H1 (cell line): ENCODE measurements at regions not wholly inside any gene's neighbourhood (a gene's known extent, or its start where the extent isn't known, plus 50 kb on each side); places are given as distances from the start of the nearest gene placed in this dataset.

ENCODE experiments used
- CTCF ChIA-PET: fragments of 300-600 bp; sonication (Branson Sonifier 250); formaldehyde crosslinking; loops from one replicate; lab custom pipeline; 2021; ENCODE audit not compliant: partially characterized antibody; lab: Charles Lee
- POLR2A ChIA-PET: fragments of 300-600 bp; sonication (Branson Sonifier 250); formaldehyde crosslinking; loops from one replicate; lab custom pipeline; 2021; ENCODE audit warnings: inconsistent platforms; ENCODE audit not compliant: partially characterized antibody; lab: Charles Lee
- DNase-seq, 2 experiments: peaks; one replicate each; pipeline versions ENCODE4 v3.0.0 to v3.0.0-alpha.2; 2010 to 2022; ENCODE audit warnings: low spot score in 2 of 2, low read depth in 1 of 2, mixed read lengths in 1 of 2
- FAIRE-seq: peaks from 2 replicates; lab custom pipeline; 2011; peaks lifted over from hg19 to GRCh38; lab: Jason Lieb, UNC
- H2AFZ ChIP-seq: 2 replicates; pipeline ENCODE4 v1.8.1; 2012; ENCODE audit warnings: low read length, inconsistent platforms
- H2AK5ac ChIP-seq: 2 replicates; pipeline ENCODE4 v1.6.1; 2013; ENCODE audit warnings: low read depth, low read length
- H2BK120ac ChIP-seq: replicated peaks from 2 replicates; pipeline ENCODE3; 2013; ENCODE audit warnings: low read depth, low read length, inconsistent platforms
- H2BK12ac ChIP-seq: 2 replicates; pipeline ENCODE4 v1.6.1; 2013; ENCODE audit warnings: low read depth, low read length
- H2BK15ac ChIP-seq: 2 replicates; pipeline ENCODE4 v1.6.1; 2013; ENCODE audit warnings: low read length
- H2BK20ac ChIP-seq: 2 replicates; pipeline ENCODE4 v1.6.1; 2013; ENCODE audit warnings: low read length
- H2BK5ac ChIP-seq: 2 replicates; pipeline ENCODE4 v1.6.1; 2013; ENCODE audit warnings: low read depth, low read length
- H3K14ac ChIP-seq: 2 replicates; pipeline ENCODE4 v1.6.1; 2013; ENCODE audit warnings: inconsistent platforms; ENCODE audit not compliant: insufficient read length
- H3K18ac ChIP-seq: 2 replicates; pipeline ENCODE4 v1.6.1; 2013; ENCODE audit warnings: low read length; ENCODE audit errors: extremely low read depth
- H3K23ac ChIP-seq: 2 replicates; pipeline ENCODE4 v1.6.1; 2013; ENCODE audit warnings: inconsistent platforms; ENCODE audit not compliant: insufficient read length
- H3K23me2 ChIP-seq: 2 replicates; pipeline ENCODE4 v1.6.1; 2013; ENCODE audit warnings: low read depth, low read length
- H3K27ac ChIP-seq: 2 replicates; pipeline ENCODE4 v1.6.1; 2011; ENCODE audit warnings: low read depth, low read length, inconsistent platforms
- H3K27me3 ChIP-seq, 4 experiments: replicated peaks in 1 of 4; 1 replicate in 1 of 4; 2 replicates in 3 of 4; pipeline versions ENCODE4 v1.6.1 to v1.8.1; 2011 to 2013; ENCODE audit warnings: low read length in 3 of 4, mild to moderate bottlenecking in 3 of 4, inconsistent platforms in 2 of 4, mixed read lengths in 2 of 4, moderate library complexity in 1 of 4; ENCODE audit not compliant: control insufficient read depth in 3 of 4, insufficient read depth in 3 of 4; ENCODE audit errors: extremely low read depth in 1 of 4
- H3K36me3 ChIP-seq, 4 experiments: 2 replicates each; pipeline versions ENCODE4 v1.6.1 to v1.8.1; 2011 to 2013; ENCODE audit warnings: mild to moderate bottlenecking in 4 of 4, low read length in 3 of 4, moderate library complexity in 2 of 4, control low read depth in 1 of 4, inconsistent platforms in 1 of 4; ENCODE audit not compliant: insufficient read depth in 4 of 4, control insufficient read depth in 2 of 4
- H3K4ac ChIP-seq: replicated peaks from 2 replicates; pipeline ENCODE3; 2013; ENCODE audit warnings: low read length, low read depth, mixed read lengths, inconsistent platforms; ENCODE audit not compliant: insufficient read length
- H3K4me1 ChIP-seq, 4 experiments: replicated peaks in 1 of 4; 1 replicate in 1 of 4; 2 replicates in 3 of 4; pipeline versions ENCODE4 v1.6.1 to v1.8.1; 2011 to 2013; ENCODE audit warnings: low read length in 3 of 4, inconsistent platforms in 2 of 4, mixed read lengths in 1 of 4; ENCODE audit not compliant: insufficient read depth in 4 of 4, control insufficient read depth in 3 of 4
- H3K4me2 ChIP-seq, 2 experiments: 2 replicates each; pipeline versions ENCODE4 v1.6.1 to v1.8.1; 2011 to 2013; ENCODE audit warnings: low read depth in 2 of 2, low read length in 2 of 2, control low read depth in 1 of 2, inconsistent platforms in 1 of 2, mild to moderate bottlenecking in 1 of 2; ENCODE audit not compliant: insufficient read depth in 1 of 2
- H3K4me3 ChIP-seq, 4 experiments: fragments of 200-600, 300-600 bp in 1 of 4; sonication (generic), shearing (Covaris generic), sonication (Bioruptor Twin) in 1 of 4; 2 replicates each; pipeline versions ENCODE4 v1.5.1 to v1.8.1; 2011 to 2016; ENCODE audit warnings: low read length in 4 of 4, low read depth in 3 of 4, control low read depth in 2 of 4, inconsistent platforms in 2 of 4, mild to moderate bottlenecking in 2 of 4, mixed read lengths in 1 of 4, moderate library complexity in 1 of 4; ENCODE audit not compliant: insufficient read depth in 2 of 4; ENCODE audit errors: extremely low read depth in 1 of 4
- H3K56ac ChIP-seq: replicated peaks from 2 replicates; pipeline ENCODE3; 2013; ENCODE audit warnings: low read depth, mild to moderate bottlenecking, mixed read lengths, low read length, inconsistent platforms; ENCODE audit not compliant: insufficient read length
- H3K79me1 ChIP-seq: 2 replicates; pipeline ENCODE4 v1.6.1; 2013; ENCODE audit warnings: low read depth, low read length, control low read depth
- H3K79me2 ChIP-seq, 2 experiments: 2 replicates each; pipeline versions ENCODE4 v1.6.1 to v1.8.1; 2012 to 2013; ENCODE audit warnings: low read length in 2 of 2, mild to moderate bottlenecking in 2 of 2, inconsistent platforms in 1 of 2; ENCODE audit not compliant: insufficient read depth in 2 of 2, control insufficient read depth in 1 of 2
- H3K9ac ChIP-seq, 4 experiments: replicated peaks in 1 of 4; 1 replicate in 1 of 4; 2 replicates in 3 of 4; pipeline versions ENCODE4 v1.6.1 to v1.8.1; 2011 to 2013; ENCODE audit warnings: low read depth in 3 of 4, low read length in 3 of 4, control low read depth in 2 of 4, mild to moderate bottlenecking in 2 of 4, moderate library complexity in 2 of 4, inconsistent platforms in 1 of 4; ENCODE audit errors: extremely low read depth in 1 of 4
- H3K9me3 ChIP-seq, 2 experiments: 2 replicates each; pipeline versions ENCODE4 v1.6.1 to v1.8.1; 2012 to 2013; ENCODE audit warnings: mild to moderate bottlenecking in 2 of 2, moderate library complexity in 2 of 2, control low read depth in 1 of 2, inconsistent platforms in 1 of 2, low read depth in 1 of 2, low read length in 1 of 2, mixed read lengths in 1 of 2; ENCODE audit not compliant: insufficient read depth in 2 of 2
- H4K20me1 ChIP-seq, 2 experiments: replicated peaks in 1 of 2; 2 replicates each; pipeline versions ENCODE3 to v1.8.1; 2011 to 2013; ENCODE audit warnings: inconsistent platforms in 2 of 2, low read length in 2 of 2, mild to moderate bottlenecking in 1 of 2; ENCODE audit not compliant: insufficient read depth in 2 of 2, control insufficient read depth in 1 of 2
- H4K5ac ChIP-seq: 2 replicates; pipeline ENCODE4 v1.6.1; 2013; ENCODE audit warnings: low read length, low read depth, mixed read lengths, inconsistent platforms; ENCODE audit not compliant: insufficient read length
- H4K8ac ChIP-seq: 2 replicates; pipeline ENCODE4 v1.8.0; 2013; ENCODE audit warnings: mild to moderate bottlenecking, moderate library complexity, low read length, inconsistent platforms; ENCODE audit not compliant: insufficient read depth; ENCODE audit errors: extremely low read depth
- H4K91ac ChIP-seq: replicated peaks from 2 replicates; pipeline ENCODE3; 2013; ENCODE audit warnings: low read length, mixed read lengths, inconsistent platforms; ENCODE audit not compliant: insufficient read length
- BRCA1 ChIP-seq: IDR thresholded peaks from 2 replicates; pipeline ENCODE4 v1.6.1; 2012; ENCODE audit warnings: low read depth, low read length, improper control_type of control experiment
- JUN ChIP-seq: IDR thresholded peaks from 2 replicates; pipeline ENCODE4 v1.6.1; 2011; ENCODE audit warnings: low read depth, mild to moderate bottlenecking, improper control_type of control experiment, low read length
- POLR2AphosphoS5 ChIP-seq: IDR thresholded peaks from 2 replicates; pipeline ENCODE4 v1.6.1; 2011; ENCODE audit warnings: low read depth, low read length
- POU5F1 ChIP-seq: IDR thresholded peaks from 2 replicates; pipeline ENCODE4 v1.6.1; 2011; ENCODE audit warnings: low read depth, mild to moderate bottlenecking, low read length, moderate library complexity
- SIN3A ChIP-seq, 2 experiments: IDR thresholded peaks in 1 of 2; conservative IDR thresholded peaks in 1 of 2; 2 replicates each; pipeline ENCODE4 v1.6.1; 2011 to 2012; ENCODE audit warnings: low read length in 2 of 2, improper control_type of control experiment in 1 of 2, low read depth in 1 of 2, mild to moderate bottlenecking in 1 of 2
- USF2 ChIP-seq: IDR thresholded peaks from 2 replicates; pipeline ENCODE4 v1.6.1; 2011; ENCODE audit warnings: low read length, improper control_type of control experiment
- YY1 ChIP-seq: IDR thresholded peaks from 2 replicates; pipeline ENCODE4 v1.6.1; 2011; ENCODE audit warnings: low read depth, mild to moderate bottlenecking, low read length
- WGBS, 2 experiments: shearing (Covaris generic) in 1 of 2; methylation state at CpG; one replicate each; pipeline versions ENCODE4 v1.1.6 to v1.1.7; 2013 to 2015; ENCODE audit warnings: low lambda C conversion rate in 2 of 2, mixed read lengths in 2 of 2, inconsistent platforms in 1 of 2, low coverage in 1 of 2, missing lambda C conversion rate in 1 of 2; ENCODE audit not compliant: insufficient replicate concordance in 2 of 2, insufficient coverage in 1 of 2, insufficient read length in 1 of 2; ENCODE audit errors: extremely low coverage in 1 of 2, missing lambda C conversion rate in 1 of 2; 5-methylcytosine and 5-hydroxymethylcytosine counted together

GRCh38 chr6:11429577-11429976 is 108.0 kb upstream of the TMEM170B start:
- no peaks in the 10 kb centered on the region for H3K79me2 ChIP-seq
- H4K5ac ChIP-seq: no peak overlapping the region
- H3K27me3 ChIP-seq: no peaks in the 10 kb centered on the region
- no peak overlapping the region for H3K23ac ChIP-seq
- no peak overlapping the region for H3K4me2 ChIP-seq
- no peak overlapping the region for H3K9ac ChIP-seq
- no peak overlapping the region for H3K14ac ChIP-seq
- no peak overlapping the region for H2BK120ac ChIP-seq
- DNase-seq: no peak
- H4K91ac ChIP-seq: no peak overlapping the region
- FAIRE-seq: no peak
- H3K27ac ChIP-seq: no peak overlapping the region
- H3K18ac ChIP-seq: no peak overlapping the region
- no peak overlapping the region for H2AK5ac ChIP-seq
- peaks cover 0 to 5% of the 10 kb centered on the region in 2 experiments for H4K20me1 ChIP-seq
- 69% methylated on average over 2 of the region's 2 CpGs; no CpG with 5 or more reads in 1 of the 2 experiments for WGBS, 2 experiments
- H2BK20ac ChIP-seq: no peak overlapping the region
- H3K9me3 ChIP-seq: no peaks in the 10 kb centered on the region
- no peak overlapping the region for H3K56ac ChIP-seq
- peaks cover 5% of the 10 kb centered on the region; the same call in 1 of the 2 replicates for H3K23me2 ChIP-seq
- peaks cover 0 to 19% (median 7%) of the 10 kb centered on the region in 4 experiments; a peak in 3 of 7 replicates for H3K4me1 ChIP-seq
- H3K36me3 ChIP-seq: no peaks in the 10 kb centered on the region
- H2BK12ac ChIP-seq: no peak overlapping the region
- no peak overlapping the region for H4K8ac ChIP-seq
- no peak overlapping the region for H3K4ac ChIP-seq
- 0 out of 2 replicates have a peak, but pooled peaks cover 2% of the 10 kb centered on the region for H3K79me1 ChIP-seq
- H2AFZ ChIP-seq: no peak overlapping the region
- no peak overlapping the region for H2BK5ac ChIP-seq
- H3K4me3 ChIP-seq: no peak overlapping the region
- POLR2A ChIA-PET: no interaction called here
- CTCF ChIA-PET: no interaction called here
- no peak overlapping the region for H2BK15ac ChIP-seq
- TF ChIP-seq JUN: 0 out of 2 replicates have a peak, but pooled peaks have one; percentile 28
- no peak for TF ChIP-seq USF2
- TF ChIP-seq SIN3A (conservative IDR thresholded peaks at IDR 0.05 in 1 of 2, IDR thresholded peaks at IDR 0.05 in 1 of 2; ENCODE audit: low read depth in 1 of 2, low read length in 2 of 2): no peak
- TF ChIP-seq BRCA1: no peak
- no peak for TF ChIP-seq POU5F1
- no peak for TF ChIP-seq POLR2AphosphoS5
- no peak for TF ChIP-seq YY1
